ENCODE measurements at regions not wholly inside any gene's neighbourhood (a gene's known extent, or its start where the extent isn't known, plus 50 kb on each side); places are given as distances from the start of the nearest gene placed in this dataset.

DNA sequence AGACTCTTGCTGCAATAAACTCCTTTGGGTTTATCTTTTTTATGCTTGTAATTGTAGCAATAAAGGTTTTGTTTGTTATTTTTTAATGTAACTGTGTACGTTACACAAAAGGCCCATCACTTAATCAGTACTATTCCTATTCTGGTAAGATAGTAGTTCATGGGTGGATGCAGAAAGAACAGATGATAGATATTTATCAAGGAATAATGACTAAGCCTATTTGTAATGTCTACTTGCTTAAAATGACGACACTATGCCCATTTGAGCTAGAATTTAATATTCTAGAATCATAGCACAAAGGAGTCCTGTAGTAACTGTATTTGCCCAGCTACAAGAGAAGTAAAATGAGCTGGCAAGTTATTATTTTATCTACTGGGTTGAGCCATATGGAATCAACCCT, 235.4 kb upstream of the DYNLRB2 start:
- POLR2A ChIA-PET = no interaction called here
- CTCF ChIA-PET = no interaction called here

DNA sequence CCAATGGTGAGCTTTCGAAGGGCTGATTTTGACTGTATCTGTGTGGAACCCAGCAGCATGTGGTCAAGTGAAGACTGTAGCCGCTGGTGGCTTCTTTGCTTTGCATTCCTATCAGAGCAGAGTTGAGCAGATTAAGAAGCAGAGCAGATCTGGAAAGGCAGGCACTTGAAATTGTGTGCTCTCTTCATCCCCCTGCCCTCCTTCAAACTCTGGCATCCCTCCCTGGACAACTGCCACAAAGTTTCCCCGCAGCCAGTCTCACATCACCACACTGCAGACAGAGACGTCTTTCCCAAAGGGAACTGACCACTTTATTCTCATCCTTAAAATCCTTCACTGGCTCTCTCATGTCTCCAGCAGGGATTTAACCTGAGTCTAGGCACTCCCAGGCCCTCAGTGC, 237.1 kb upstream of the DYNLRB2 start:
- ChIA-PET POLR2A (no interaction called here), CTCF (no interaction called here)
- Mint-ChIP-seq H3K36me3 (ENCODE audit: low read depth) (no peaks in the 10 kb centered on the region), H3K27me3 (peaks cover 9% of the 10 kb centered on the region), H3K9me3 (no peaks in the 10 kb centered on the region), H3K27ac (no peak overlapping the region), H3K4me1 (ENCODE audit: low read depth) (no peaks in the 10 kb centered on the region), H3K4me3 (no peak overlapping the region)
- intact Hi-C loops (cut with micrococcal nuclease) = no loop called here
- ATAC-seq (no peak), DNase-seq (no peak)
- TF ChIP-seq, protein P1, sequence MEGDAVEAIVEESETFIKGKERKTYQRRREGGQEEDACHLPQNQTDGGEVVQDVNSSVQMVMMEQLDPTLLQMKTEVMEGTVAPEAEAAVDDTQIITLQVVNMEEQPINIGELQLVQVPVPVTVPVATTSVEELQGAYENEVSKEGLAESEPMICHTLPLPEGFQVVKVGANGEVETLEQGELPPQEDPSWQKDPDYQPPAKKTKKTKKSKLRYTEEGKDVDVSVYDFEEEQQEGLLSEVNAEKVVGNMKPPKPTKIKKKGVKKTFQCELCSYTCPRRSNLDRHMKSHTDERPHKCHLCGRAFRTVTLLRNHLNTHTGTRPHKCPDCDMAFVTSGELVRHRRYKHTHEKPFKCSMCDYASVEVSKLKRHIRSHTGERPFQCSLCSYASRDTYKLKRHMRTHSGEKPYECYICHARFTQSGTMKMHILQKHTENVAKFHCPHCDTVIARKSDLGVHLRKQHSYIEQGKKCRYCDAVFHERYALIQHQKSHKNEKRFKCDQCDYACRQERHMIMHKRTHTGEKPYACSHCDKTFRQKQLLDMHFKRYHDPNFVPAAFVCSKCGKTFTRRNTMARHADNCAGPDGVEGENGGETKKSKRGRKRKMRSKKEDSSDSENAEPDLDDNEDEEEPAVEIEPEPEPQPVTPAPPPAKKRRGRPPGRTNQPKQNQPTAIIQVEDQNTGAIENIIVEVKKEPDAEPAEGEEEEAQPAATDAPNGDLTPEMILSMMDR (IDR thresholded peaks at IDR 0.05) = no peak

More for the DNA sequence above, 235.4 kb upstream of the DYNLRB2 start:
- H3K27me3 Mint-ChIP-seq = peaks cover 10% of the 10 kb centered on the region
- H3K4me3 Mint-ChIP-seq = no peak overlapping the region
- no peak for DNase-seq
- no peak overlapping the region for H3K27ac Mint-ChIP-seq
- no peaks in the 10 kb centered on the region for H3K36me3 Mint-ChIP-seq (ENCODE audit: low read depth)
- TF ChIP-seq, protein P1 (IDR thresholded peaks at IDR 0.05) = no peak
- no peaks in the 10 kb centered on the region for H3K9me3 Mint-ChIP-seq
- no peaks in the 10 kb centered on the region for H3K4me1 Mint-ChIP-seq (ENCODE audit: low read depth)
- intact Hi-C loops (cut with micrococcal nuclease) = no loop called here
- no peak for ATAC-seq

DNA sequence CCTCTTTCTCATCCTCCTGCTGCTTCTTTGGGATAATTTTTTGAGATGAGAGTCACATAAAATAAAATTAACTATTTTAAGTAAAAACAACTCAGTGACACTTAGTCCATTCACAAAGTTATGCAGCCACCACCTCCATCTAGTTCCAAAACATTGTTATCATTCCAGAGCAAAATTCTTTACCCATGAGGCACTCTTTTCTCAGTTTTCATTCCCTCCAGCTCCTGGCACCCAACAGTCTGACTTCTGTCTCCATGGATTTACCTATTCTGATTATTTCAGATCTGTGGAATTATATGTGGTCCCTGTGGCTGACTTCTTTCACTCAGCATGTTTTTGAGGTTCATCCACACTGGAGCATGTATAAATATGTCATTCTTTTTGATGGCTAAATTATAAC, 239.9 kb upstream of the DYNLRB2 start:
- no peak for ATAC-seq
- ChIA-PET POLR2A (no interaction called here), CTCF (no interaction called here)
- Mint-ChIP-seq H3K9me3 (no peaks in the 10 kb centered on the region), H3K4me3 (no peak overlapping the region), H3K36me3 (ENCODE audit: low read depth) (no peaks in the 10 kb centered on the region), H3K27ac (no peak overlapping the region), H3K4me1 (ENCODE audit: low read depth) (no peaks in the 10 kb centered on the region), H3K27me3 (peaks cover 2% of the 10 kb centered on the region)
- intact Hi-C loops (cut with micrococcal nuclease) = no loop called here
- TF ChIP-seq, protein P1 (IDR thresholded peaks at IDR 0.05) = no peak
- DNase-seq = no peak

DNA sequence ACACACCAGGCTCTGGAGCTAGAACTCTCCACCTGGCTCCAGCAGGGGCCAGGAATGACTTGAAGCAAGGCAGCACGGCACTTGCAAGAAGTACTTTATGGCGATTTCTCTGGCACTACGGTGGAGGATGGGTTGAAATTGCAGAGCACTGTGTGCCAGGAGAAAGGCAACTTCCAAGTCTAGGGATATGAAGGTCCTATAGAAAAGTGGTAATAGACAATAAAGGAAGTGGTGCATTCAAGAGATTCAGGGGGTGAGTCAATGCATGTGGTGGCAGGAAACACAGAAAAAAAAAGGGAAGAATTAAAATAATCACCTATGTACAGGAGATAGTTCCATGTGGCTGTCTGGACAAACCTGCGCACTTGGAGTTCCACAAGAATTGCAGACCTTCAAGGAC, 240.3 kb upstream of the DYNLRB2 start:
- CTCF ChIA-PET = no interaction called here
- DNase-seq = no peak
- peaks cover 5% of the 10 kb centered on the region for H3K27me3 Mint-ChIP-seq
- no peaks in the 10 kb centered on the region for H3K4me1 Mint-ChIP-seq (ENCODE audit: low read depth)
- no peak for ATAC-seq
- no peaks in the 10 kb centered on the region for H3K9me3 Mint-ChIP-seq
- TF ChIP-seq, protein P1 (IDR thresholded peaks at IDR 0.05) = no peak
- H3K4me3 Mint-ChIP-seq = no peak overlapping the region
- H3K27ac Mint-ChIP-seq = no peak overlapping the region
- intact Hi-C loops (cut with micrococcal nuclease) = no loop called here
- POLR2A ChIA-PET = no interaction called here
- no peaks in the 10 kb centered on the region for H3K36me3 Mint-ChIP-seq (ENCODE audit: low read depth)

DNA sequence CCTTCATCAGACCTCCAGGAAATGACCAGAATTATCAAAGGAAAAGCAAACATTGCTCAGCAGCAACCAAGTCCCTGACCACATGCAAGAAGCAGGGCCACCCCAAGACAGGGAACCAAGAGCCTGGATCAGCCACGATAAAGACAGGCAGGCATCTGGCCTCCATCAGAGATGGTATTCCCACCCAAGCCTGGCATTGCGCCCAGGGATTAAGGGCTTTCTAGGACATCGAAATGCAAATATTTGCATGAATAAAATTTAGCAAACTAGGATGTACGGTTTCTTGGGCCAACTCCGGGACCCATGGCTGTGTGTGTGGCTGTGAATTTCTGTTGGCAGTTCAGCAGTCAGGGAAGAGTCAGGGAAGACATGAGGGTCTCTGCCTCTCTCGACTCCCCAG, 241.4 kb upstream of the DYNLRB2 start:
- intact Hi-C loops (cut with micrococcal nuclease) = no loop called here
- ATAC-seq (no peak), DNase-seq (no peak)
- TF ChIP-seq, protein P1 (IDR thresholded peaks at IDR 0.05) = no peak
- POLR2A ChIA-PET = no interaction called here
- CTCF ChIA-PET = no interaction called here
- Mint-ChIP-seq H3K27me3 (peaks cover 3% of the 10 kb centered on the region), H3K36me3 (ENCODE audit: low read depth) (no peaks in the 10 kb centered on the region), H3K4me1 (ENCODE audit: low read depth) (no peaks in the 10 kb centered on the region), H3K9me3 (no peaks in the 10 kb centered on the region), H3K27ac (no peak overlapping the region), H3K4me3 (no peak overlapping the region)
